Stimulated activated CD4-positive, alpha-beta T cell treated with anti-CD3 and anti-CD28 coated beads, Interleukin-4, amount 100 ng/mL, for 48 hours (primary cell): ENCODE measurements at regions not wholly inside any gene's neighbourhood (a gene's known extent, or its start where the extent isn't known, plus 50 kb on each side); places are given as distances from the start of the nearest gene placed in this dataset.
A peak's percentile ranks its signal among the peaks of the same experiment; 100 is the strongest.

ENCODE experiments used
- DNase-seq, 2 donors: peaks; one replicate each; pipeline ENCODE4 v3.0.0-alpha.2; 2020; ENCODE audit warnings: low read depth in 2 of 2

- no peak for DNase-seq
These were observed 122.6 kb upstream of the RPL38 start for GRCh38 chr17:74080656-74081582.

GRCh38 chr17:74082886-74083285 is 120.6 kb upstream of the RPL38 start:
- no peak for DNase-seq

- DNase-seq, result no peak
These were observed 120.2 kb upstream of the RPL38 start for GRCh38 chr17:74083321-74083720.

- no peak for DNase-seq
These were observed 118.0 kb upstream of the RPL38 start for GRCh38 chr17:74085434-74085833.

- no peak for DNase-seq
These were observed 116.4 kb upstream of the RPL38 start for GRCh38 chr17:74087002-74087585.

- DNase-seq, result no peak
These were observed 115.1 kb upstream of the RPL38 start for GRCh38 chr17:74088285-74088933.

- DNase-seq, result no peak
These were observed 114.5 kb upstream of the RPL38 start for GRCh38 chr17:74088934-74089329.

GRCh38 chr17:74089380-74089779 is 114.1 kb upstream of the RPL38 start:
- no peak for DNase-seq

GRCh38 chr17:74089869-74090464 is 113.5 kb upstream of the RPL38 start:
- DNase-seq, result peak; percentile 54 to 73

GRCh38 chr17:74094651-74095050 is 108.8 kb upstream of the RPL38 start:
- no peak for DNase-seq

GRCh38 chr17:74096456-74096855 is 107.0 kb upstream of the RPL38 start:
- no peak for DNase-seq

- no peak for DNase-seq
These were observed 105.9 kb upstream of the RPL38 start for GRCh38 chr17:74097450-74098135.

GRCh38 chr17:74098136-74099024 is 105.1 kb upstream of the RPL38 start:
- DNase-seq, result no peak

- no peak for DNase-seq
These were observed 103.8 kb upstream of the RPL38 start for GRCh38 chr17:74099442-74100340.

- DNase-seq, result no peak
These were observed 98.6 kb upstream of the RPL38 start for GRCh38 chr17:74104921-74105320.

- no peak for DNase-seq
These were observed 96.4 kb upstream of the RPL38 start for GRCh38 chr17:74107107-74107506.

GRCh38 chr17:74108126-74108705 is 95.3 kb upstream of the RPL38 start:
- DNase-seq, result no peak

GRCh38 chr17:74110467-74110866 is 93.0 kb upstream of the RPL38 start:
- DNase-seq, result no peak

- DNase-seq, result no peak
These were observed 90.2 kb upstream of the RPL38 start for GRCh38 chr17:74113326-74113725.
